Kidney (tissue), 13 donors: ENCODE measurements at regions not wholly inside any gene's neighbourhood (a gene's known extent, or its start where the extent isn't known, plus 50 kb on each side); places are given as distances from the start of the nearest gene placed in this dataset.
A peak's percentile ranks its signal among the peaks of the same experiment; 100 is the strongest.

ENCODE experiments used
- DNase-seq, 5 donors: peaks; one replicate each; pipeline ENCODE4 v3.0.0-alpha.2; 2013 to 2020
- FAIRE-seq: peaks from 2 replicates; lab custom pipeline; 2012; peaks lifted over from hg19 to GRCh38; lab: Jason Lieb, UNC
- H3K27ac ChIP-seq, 2 donors: one replicate each; pipeline ENCODE4 v1.7.0; 2013; ENCODE audit warnings: low read depth in 2 of 2, low read length in 2 of 2, inconsistent platforms in 1 of 2
- H3K27me3 ChIP-seq: one replicate; pipeline ENCODE4 v1.7.1; 2013; ENCODE audit warnings: low read length, inconsistent platforms; ENCODE audit not compliant: control insufficient read depth, insufficient read depth
- H3K36me3 ChIP-seq, 3 donors: one replicate each; pipeline versions ENCODE4 v1.7.0 to v1.7.1; 2013; ENCODE audit warnings: low read length in 3 of 3, control low read depth in 1 of 3, inconsistent platforms in 1 of 3; ENCODE audit not compliant: insufficient read depth in 3 of 3, control insufficient read depth in 2 of 3
- H3K4me1 ChIP-seq, 3 donors: one replicate each; pipeline versions ENCODE4 v1.7.0 to v1.7.1; 2013; ENCODE audit warnings: low read length in 3 of 3, inconsistent platforms in 1 of 3, low read depth in 1 of 3; ENCODE audit not compliant: control insufficient read depth in 2 of 3, insufficient read depth in 2 of 3
- H3K4me3 ChIP-seq, 3 donors: one replicate each; pipeline versions ENCODE4 v1.7.0 to v1.8.1; 2013; ENCODE audit warnings: low read length in 3 of 3, control low read depth in 1 of 3, inconsistent platforms in 1 of 3
- H3K9ac ChIP-seq, 3 donors: one replicate each; pipeline versions ENCODE4 v1.7.0 to v1.7.1; 2013; ENCODE audit warnings: low read length in 3 of 3, control low read depth in 1 of 3, inconsistent platforms in 1 of 3
- H3K9me3 ChIP-seq, 3 donors: one replicate each; pipeline versions ENCODE4 v1.7.0 to v1.7.1; 2013; ENCODE audit warnings: low read length in 3 of 3, control low read depth in 1 of 3, inconsistent platforms in 1 of 3; ENCODE audit not compliant: control insufficient read depth in 2 of 3, insufficient read depth in 1 of 3
- intact Hi-C: fragments of 100-400 bp; cut with DNase I; formaldehyde crosslinking; loops from one replicate; pipeline ENCODE4 v1.11.1; 2022
- TF ChIP-seq, protein P1 (sequence below): IDR thresholded peaks from 3 replicates; pipeline ENCODE4 v1.5.1; 2012; ENCODE audit warnings: mild to moderate bottlenecking, moderate library complexity, borderline replicate concordance; ENCODE audit not compliant: insufficient read depth; ENCODE audit errors: extremely low read depth
- donor health status: control.
- donor health status: control.
- donor health status: control.
- donor health status: control.
- donor health status: control.
- donor health status: DM: yes; HTN: yes; CAD: no.
- donor health status: Normal renal cell carcinoma (clear cell type).

DNA sequence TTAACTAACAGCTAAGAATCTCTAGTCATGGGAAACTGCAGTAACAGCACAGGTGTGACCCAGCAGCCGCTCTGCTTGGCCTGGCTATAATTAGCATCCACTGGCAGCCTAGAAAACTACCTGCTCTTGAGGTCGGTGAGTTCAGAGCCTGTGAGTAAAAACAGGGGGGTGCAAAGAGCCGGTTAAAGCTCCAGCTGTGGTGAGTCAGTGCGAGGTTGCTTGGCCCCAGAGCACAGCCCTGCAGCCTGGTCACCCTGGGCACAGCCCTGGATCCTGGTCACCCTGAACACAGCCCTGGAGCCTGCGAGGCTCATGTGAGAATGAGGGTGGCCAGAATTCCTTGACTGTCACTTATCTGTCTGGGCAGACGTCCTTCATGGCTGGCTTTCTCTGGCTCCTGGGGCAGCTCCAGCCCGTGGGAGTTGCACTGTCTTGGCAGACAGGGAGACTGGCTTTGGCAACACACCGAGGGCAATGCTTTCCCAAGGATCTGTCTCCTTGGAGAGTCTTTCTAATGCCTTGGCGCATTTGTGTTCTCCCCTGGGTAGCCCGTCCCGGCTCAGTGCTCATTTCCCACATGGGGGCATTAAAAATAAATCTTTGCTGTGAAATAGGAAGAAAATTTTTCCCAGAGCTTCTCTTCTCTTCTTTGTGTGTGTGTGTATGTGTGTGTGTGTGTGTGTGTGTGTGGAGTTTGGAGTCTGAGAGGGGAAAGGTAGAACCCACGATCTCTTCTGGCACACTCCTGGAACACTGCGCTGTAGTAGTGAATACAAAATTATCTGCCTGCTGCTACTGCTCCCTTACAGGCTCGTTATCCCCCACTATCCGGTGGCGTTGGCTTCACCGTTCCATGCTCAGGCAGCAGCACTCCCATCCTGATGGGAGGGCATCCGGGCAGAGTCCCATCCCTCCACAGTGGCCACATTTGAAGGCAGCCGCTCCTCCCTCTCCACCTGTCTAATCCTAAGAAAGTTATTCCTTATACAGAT lies 250.2 kb upstream of the MEX3C start:
- intact Hi-C loops = no loop called here
- Histone ChIP-seq H3K27ac (no peak overlapping the region), H3K36me3 (no peaks in the 10 kb centered on the region), H3K4me3 (no peak overlapping the region), H3K9ac (no peak overlapping the region), H3K4me1 (peaks cover 0 to 2% (median 0%) of the 10 kb centered on the region in 3 donors), H3K27me3 (no peaks in the 10 kb centered on the region), H3K9me3 (no peaks in the 10 kb centered on the region)
- DNase-seq (peak in 3 of 5 donors; percentile 39 to 52 (median 43)), FAIRE-seq (no peak)
- TF ChIP-seq, protein P1, sequence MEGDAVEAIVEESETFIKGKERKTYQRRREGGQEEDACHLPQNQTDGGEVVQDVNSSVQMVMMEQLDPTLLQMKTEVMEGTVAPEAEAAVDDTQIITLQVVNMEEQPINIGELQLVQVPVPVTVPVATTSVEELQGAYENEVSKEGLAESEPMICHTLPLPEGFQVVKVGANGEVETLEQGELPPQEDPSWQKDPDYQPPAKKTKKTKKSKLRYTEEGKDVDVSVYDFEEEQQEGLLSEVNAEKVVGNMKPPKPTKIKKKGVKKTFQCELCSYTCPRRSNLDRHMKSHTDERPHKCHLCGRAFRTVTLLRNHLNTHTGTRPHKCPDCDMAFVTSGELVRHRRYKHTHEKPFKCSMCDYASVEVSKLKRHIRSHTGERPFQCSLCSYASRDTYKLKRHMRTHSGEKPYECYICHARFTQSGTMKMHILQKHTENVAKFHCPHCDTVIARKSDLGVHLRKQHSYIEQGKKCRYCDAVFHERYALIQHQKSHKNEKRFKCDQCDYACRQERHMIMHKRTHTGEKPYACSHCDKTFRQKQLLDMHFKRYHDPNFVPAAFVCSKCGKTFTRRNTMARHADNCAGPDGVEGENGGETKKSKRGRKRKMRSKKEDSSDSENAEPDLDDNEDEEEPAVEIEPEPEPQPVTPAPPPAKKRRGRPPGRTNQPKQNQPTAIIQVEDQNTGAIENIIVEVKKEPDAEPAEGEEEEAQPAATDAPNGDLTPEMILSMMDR = no peak

DNA sequence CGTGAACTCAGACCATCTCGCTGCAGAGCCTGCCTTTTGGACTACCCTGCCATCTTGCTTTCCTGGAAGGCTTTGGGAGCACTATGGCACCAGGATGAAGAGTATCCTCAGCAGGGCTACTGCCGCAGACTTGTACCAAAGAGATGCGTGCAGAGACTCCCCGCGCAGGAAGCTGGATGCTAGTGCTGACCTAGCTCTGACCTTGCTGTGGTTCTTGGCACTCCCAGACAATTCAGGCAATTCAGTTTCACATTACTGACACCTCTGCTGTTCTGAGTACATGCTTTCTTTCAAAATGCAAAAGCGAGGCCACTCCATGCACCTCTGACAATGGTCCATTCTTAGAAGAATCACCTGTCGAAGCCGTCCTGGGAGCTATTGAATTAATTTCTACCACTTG lies 251.5 kb upstream of the MEX3C start:
- H3K9me3 ChIP-seq = no peaks in the 10 kb centered on the region
- TF ChIP-seq, protein P1 = no peak
- no peak overlapping the region for H3K9ac ChIP-seq
- H3K4me3 ChIP-seq = no peak overlapping the region
- intact Hi-C loops = no loop called here
- peaks cover 0 to 2% (median 0%) of the 10 kb centered on the region in 3 donors for H3K4me1 ChIP-seq
- H3K27me3 ChIP-seq = no peaks in the 10 kb centered on the region
- no peak overlapping the region for H3K27ac ChIP-seq
- DNase-seq (peak in 1 of 5 donors; percentile 12), FAIRE-seq (no peak)
- H3K36me3 ChIP-seq = no peaks in the 10 kb centered on the region

DNA sequence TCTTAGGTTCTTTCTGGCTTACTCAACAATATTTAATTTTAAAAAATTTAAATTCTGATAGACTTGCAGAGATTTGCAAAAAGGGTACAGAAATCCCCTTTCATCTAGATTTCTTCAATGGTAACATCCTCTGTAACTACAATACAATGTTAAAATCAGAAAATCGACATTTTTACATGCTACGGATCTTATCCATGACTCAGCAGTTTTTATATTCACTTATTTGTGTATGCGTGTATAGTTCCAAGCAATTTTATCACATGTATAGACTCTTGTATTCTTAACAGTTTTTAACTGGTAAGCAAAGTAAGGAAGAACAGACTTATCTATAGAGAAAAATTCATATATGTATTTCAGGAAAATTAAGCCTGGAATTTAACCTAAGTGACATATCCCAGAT lies 256.1 kb upstream of the MEX3C start:
- Histone ChIP-seq H3K4me1 (no peaks in the 10 kb centered on the region), H3K27me3 (no peaks in the 10 kb centered on the region), H3K9me3 (no peaks in the 10 kb centered on the region), H3K4me3 (no peak overlapping the region), H3K36me3 (no peaks in the 10 kb centered on the region), H3K27ac (no peak overlapping the region), H3K9ac (no peak overlapping the region)
- DNase-seq (no peak), FAIRE-seq (no peak)
- intact Hi-C loops = no loop called here
- TF ChIP-seq, protein P1 = no peak
